ENCODE measurements at regions not wholly inside any gene's neighbourhood (a gene's known extent, or its start where the extent isn't known, plus 50 kb on each side); places are given as distances from the start of the nearest gene placed in this dataset.

- POLR2A ChIA-PET, result no interaction called here
- no peak overlapping the region for H3K4me3 ChIP-seq
- no peaks in the 10 kb centered on the region for H3K4me1 ChIP-seq (ENCODE audit: control insufficient read depth, insufficient read depth, low read length)
- CTCF ChIA-PET, result no interaction called here
- no peaks in the 10 kb centered on the region for H3K27me3 ChIP-seq (replicated peaks in 1 of 2; ENCODE audit: control insufficient read depth in 2 of 2, insufficient read depth in 2 of 2, low read length in 1 of 2)
- no peaks in the 10 kb centered on the region for H4K20me1 ChIP-seq (ENCODE audit: control insufficient read depth, insufficient read depth)
- no peaks in the 10 kb centered on the region for H3K9me3 ChIP-seq (replicated peaks; ENCODE audit: control insufficient read depth, insufficient read depth, low read length)
- DNase-seq (ENCODE audit: low read depth, low spot score) (no peak), FAIRE-seq (no peak), ATAC-seq (no peak)
- in situ Hi-C loops (cut with MboI), result no loop called here
- no peak overlapping the region for H3K4me2 ChIP-seq (ENCODE audit: control insufficient read depth, insufficient read depth)
- SMC1A ChIA-PET (ENCODE audit: uncharacterized antibody, unreplicated experiment), result no interaction called here
- no TSS peak for BruUV-seq (replicated peaks)
- no peaks in the 10 kb centered on the region for H3K36me3 ChIP-seq (ENCODE audit: control insufficient read depth in 2 of 2, insufficient read depth in 2 of 2, low read length in 1 of 2)
- intact Hi-C loops (cut with micrococcal nuclease; ENCODE audit: unreplicated experiment), result no loop called here
- no peaks in the 10 kb centered on the region for H3K79me2 ChIP-seq (ENCODE audit: control insufficient read depth, insufficient read depth, low read length)
- no peak overlapping the region for H3K27ac ChIP-seq (ENCODE audit: control insufficient read depth, insufficient read depth)
- H2AFZ ChIP-seq (ENCODE audit: control insufficient read depth, low read depth, low read length), result no peak overlapping the region
- TF ChIP-seq MEF2A (IDR thresholded peaks at IDR 0.05; ENCODE audit: insufficient read depth, low read depth, low read length), result no peak
- H3K9ac ChIP-seq (ENCODE audit: control insufficient read depth, insufficient read depth, low read length), result no peak overlapping the region
- 21% methylated on average over 5 of the region's 5 CpGs for WGBS (ENCODE audit: insufficient coverage, insufficient replicate concordance, low lambda C conversion rate, missing lambda C conversion rate)
- RAD21 ChIA-PET (ENCODE audit: unreplicated experiment), result no interaction called here
Observed at GRCh38 chr16:26344976-26345375, 653.2 kb downstream of the HS3ST4 start.

- ChIA-PET POLR2A (no interaction called here), SMC1A (ENCODE audit: uncharacterized antibody, unreplicated experiment) (no interaction called here), RAD21 (ENCODE audit: unreplicated experiment) (no interaction called here), CTCF (no interaction called here)
- Histone ChIP-seq H2AFZ (ENCODE audit: control insufficient read depth, low read depth, low read length) (no peak overlapping the region), H3K27me3 (replicated peaks in 1 of 2; ENCODE audit: control insufficient read depth in 2 of 2, insufficient read depth in 2 of 2, low read length in 1 of 2) (no peaks in the 10 kb centered on the region), H3K36me3 (ENCODE audit: control insufficient read depth in 2 of 2, insufficient read depth in 2 of 2, low read length in 1 of 2) (no peaks in the 10 kb centered on the region), H3K79me2 (ENCODE audit: control insufficient read depth, insufficient read depth, low read length) (no peaks in the 10 kb centered on the region), H3K4me1 (ENCODE audit: control insufficient read depth, insufficient read depth, low read length) (no peaks in the 10 kb centered on the region), H3K9me3 (replicated peaks; ENCODE audit: control insufficient read depth, insufficient read depth, low read length) (no peaks in the 10 kb centered on the region), H4K20me1 (ENCODE audit: control insufficient read depth, insufficient read depth) (no peaks in the 10 kb centered on the region), H3K27ac (ENCODE audit: control insufficient read depth, insufficient read depth) (no peak overlapping the region), H3K9ac (ENCODE audit: control insufficient read depth, insufficient read depth, low read length) (no peak overlapping the region), H3K4me2 (ENCODE audit: control insufficient read depth, insufficient read depth) (no peak overlapping the region), H3K4me3 (no peak overlapping the region)
- no peak for FAIRE-seq
- no peak for DNase-seq (ENCODE audit: low read depth, low spot score)
- no peak for ATAC-seq
- no TSS peak for BruUV-seq (replicated peaks)
- intact Hi-C loops (cut with micrococcal nuclease; ENCODE audit: unreplicated experiment), result no loop called here
- WGBS (ENCODE audit: insufficient coverage, insufficient replicate concordance, low lambda C conversion rate, missing lambda C conversion rate), result 18% methylated on average over 4 of the region's 4 CpGs
- in situ Hi-C loops (cut with MboI), result no loop called here
- no peak for TF ChIP-seq TCF3 (IDR thresholded peaks at IDR 0.05; ENCODE audit: borderline replicate concordance, insufficient read depth, low read depth, low read length)
- no peak for TF ChIP-seq RB1 (IDR thresholded peaks at IDR 0.05; ENCODE audit: borderline replicate concordance)
- TF ChIP-seq IKZF1 (conservative IDR thresholded peaks at IDR 0.05), result no peak
- no peak for TF ChIP-seq NR2C2 (IDR thresholded peaks at IDR 0.05; ENCODE audit: borderline replicate concordance, control insufficient read depth, insufficient read length, low read depth)
- TF ChIP-seq STAT1 (conservative IDR thresholded peaks at IDR 0.05), result no peak
- TF ChIP-seq IRF5 (IDR thresholded peaks at IDR 0.05; ENCODE audit: borderline replicate concordance), result no peak
- TF ChIP-seq TAF1 (IDR thresholded peaks at IDR 0.05; ENCODE audit: borderline replicate concordance, low read depth, low read length), result no peak
- no peak for TF ChIP-seq ZNF274 (IDR thresholded peaks at IDR 0.05; ENCODE audit: insufficient read depth, insufficient read length)
- TF ChIP-seq PBX3 (IDR thresholded peaks at IDR 0.05; ENCODE audit: insufficient replicate concordance, low read depth, low read length), result no peak
- no peak for TF ChIP-seq EZH2 (IDR thresholded peaks at IDR 0.05; ENCODE audit: borderline replicate concordance, control insufficient read depth, low read depth, low read length)
- TF ChIP-seq SMAD1 (IDR thresholded peaks at IDR 0.05; ENCODE audit: low read depth, partially characterized antibody), result no peak
- TF ChIP-seq CBFB (IDR thresholded peaks at IDR 0.05; ENCODE audit: low read depth), result no peak
- TF ChIP-seq MTA3 (IDR thresholded peaks at IDR 0.05; ENCODE audit: borderline replicate concordance, low read length), result no peak
- no peak for TF ChIP-seq NR2F1 (conservative IDR thresholded peaks at IDR 0.05)
- no peak for TF ChIP-seq SIN3A (IDR thresholded peaks at IDR 0.05; ENCODE audit: low read depth, low read length)
- TF ChIP-seq POLR2AphosphoS2 (IDR thresholded peaks at IDR 0.05; ENCODE audit: low read depth, low read length), result no peak
Observed at GRCh38 chr16:26345966-26346365, 654.2 kb downstream of the HS3ST4 start.

Measured in GM12878 (cell line).